ENCODE measurements at regions not wholly inside any gene's neighbourhood (a gene's known extent, or its start where the extent isn't known, plus 50 kb on each side); places are given as distances from the start of the nearest gene placed in this dataset.

- TF ChIP-seq CTCF (IDR thresholded peaks at IDR 0.05) (no peak), POLR2A (IDR thresholded peaks at IDR 0.05) (no peak)
Measured at GRCh38 chr5:82692826-82693225, 384.4 kb downstream of the TMEM167A start.

Data from uterus (tissue), 2 donors.